ENCODE measurements at regions not wholly inside any gene's neighbourhood (a gene's known extent, or its start where the extent isn't known, plus 50 kb on each side); places are given as distances from the start of the nearest gene placed in this dataset.
"Not testable (repeated sequence)": the region's sequence is repeated elsewhere in the genome, so short reads cannot be mapped to it uniquely, and the experiment has no call there.

DNA sequence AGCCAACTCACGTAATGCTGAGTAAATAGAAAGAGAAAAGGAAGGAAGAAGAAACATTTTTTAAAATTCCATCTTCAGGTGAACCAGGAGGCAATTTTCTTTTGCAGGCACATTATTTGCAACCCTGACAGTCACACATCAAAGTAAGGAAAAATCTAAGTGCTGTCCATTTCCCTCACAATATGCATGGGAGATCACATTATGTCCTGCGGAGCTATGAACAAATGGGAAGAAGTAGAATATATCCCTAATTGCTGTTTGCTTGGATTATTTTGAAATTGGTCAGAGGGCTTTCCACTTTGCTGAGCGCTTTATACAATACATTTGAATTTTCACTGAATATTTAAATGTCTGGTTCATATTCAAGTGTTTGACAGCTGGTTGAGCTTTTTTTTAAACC, 133.8 kb upstream of the API5 start:
- Histone ChIP-seq H3K9me3 (ENCODE audit: control insufficient read depth, insufficient read depth, low read length) (no peaks in the 10 kb centered on the region), H3K27ac (ENCODE audit: low read depth, low read length) (no peak overlapping the region), H3K27me3 (ENCODE audit: control insufficient read depth, insufficient read depth, low read length) (no peaks in the 10 kb centered on the region), H3K4me3 (ENCODE audit: low read depth, low read length) (no peak overlapping the region)
- TF ChIP-seq, protein P1, sequence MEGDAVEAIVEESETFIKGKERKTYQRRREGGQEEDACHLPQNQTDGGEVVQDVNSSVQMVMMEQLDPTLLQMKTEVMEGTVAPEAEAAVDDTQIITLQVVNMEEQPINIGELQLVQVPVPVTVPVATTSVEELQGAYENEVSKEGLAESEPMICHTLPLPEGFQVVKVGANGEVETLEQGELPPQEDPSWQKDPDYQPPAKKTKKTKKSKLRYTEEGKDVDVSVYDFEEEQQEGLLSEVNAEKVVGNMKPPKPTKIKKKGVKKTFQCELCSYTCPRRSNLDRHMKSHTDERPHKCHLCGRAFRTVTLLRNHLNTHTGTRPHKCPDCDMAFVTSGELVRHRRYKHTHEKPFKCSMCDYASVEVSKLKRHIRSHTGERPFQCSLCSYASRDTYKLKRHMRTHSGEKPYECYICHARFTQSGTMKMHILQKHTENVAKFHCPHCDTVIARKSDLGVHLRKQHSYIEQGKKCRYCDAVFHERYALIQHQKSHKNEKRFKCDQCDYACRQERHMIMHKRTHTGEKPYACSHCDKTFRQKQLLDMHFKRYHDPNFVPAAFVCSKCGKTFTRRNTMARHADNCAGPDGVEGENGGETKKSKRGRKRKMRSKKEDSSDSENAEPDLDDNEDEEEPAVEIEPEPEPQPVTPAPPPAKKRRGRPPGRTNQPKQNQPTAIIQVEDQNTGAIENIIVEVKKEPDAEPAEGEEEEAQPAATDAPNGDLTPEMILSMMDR (IDR thresholded peaks at IDR 0.05; ENCODE audit: low read depth, low read length) = no peak
- CTCF ChIA-PET = no interaction called here
- no peak for DNase-seq (ENCODE audit: low read depth, low spot score)
- POLR2A ChIA-PET = no interaction called here

DNA sequence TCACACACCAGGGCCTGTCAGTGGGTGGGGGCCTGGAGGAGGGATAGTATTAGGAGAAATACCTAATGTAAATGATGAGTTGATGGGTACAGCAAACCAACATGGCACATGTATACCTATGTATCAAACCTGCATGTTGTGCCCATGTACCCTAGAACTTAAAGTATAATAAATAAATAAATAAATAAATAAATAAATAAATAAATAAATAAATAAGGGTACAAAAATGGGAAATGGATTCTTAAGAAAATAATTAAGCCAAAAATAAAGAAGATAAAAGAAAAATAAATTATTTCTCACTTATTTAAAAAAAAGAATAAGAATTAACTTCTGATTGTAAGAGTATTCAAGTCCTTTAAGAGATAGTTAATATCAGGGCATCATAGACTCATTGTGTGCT, 117.3 kb upstream of the API5 start:
- H3K9me3 ChIP-seq (ENCODE audit: control insufficient read depth, insufficient read depth, low read length); POLR2A ChIA-PET; CTCF ChIA-PET; H3K27ac ChIP-seq (ENCODE audit: low read depth, low read length); H3K4me3 ChIP-seq (ENCODE audit: low read depth, low read length); DNase-seq (ENCODE audit: low read depth, low spot score); H3K27me3 ChIP-seq (ENCODE audit: control insufficient read depth, insufficient read depth, low read length): not testable (repeated sequence)

DNA sequence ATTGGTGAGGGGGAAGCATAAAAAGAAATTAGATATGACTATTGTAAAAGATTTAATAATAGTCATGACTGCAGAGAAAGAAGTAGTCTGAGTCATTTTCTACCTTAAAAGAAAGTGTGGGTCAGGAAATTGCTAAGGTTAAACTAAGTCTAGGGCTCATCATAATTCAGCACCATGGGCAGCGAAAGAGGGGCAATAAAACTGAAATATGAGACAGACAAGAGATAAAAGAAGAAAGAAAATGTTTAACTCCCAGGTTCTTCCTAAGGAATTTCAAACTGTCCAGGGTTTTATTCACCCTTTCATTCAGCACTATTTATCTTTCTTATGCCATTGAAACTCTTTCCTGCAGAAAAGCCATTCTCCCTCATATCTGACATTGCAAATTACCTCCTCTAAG, 114.4 kb upstream of the API5 start:
- Histone ChIP-seq H3K27ac (ENCODE audit: low read depth, low read length) (no peak overlapping the region), H3K27me3 (ENCODE audit: control insufficient read depth, insufficient read depth, low read length) (no peaks in the 10 kb centered on the region), H3K9me3 (ENCODE audit: control insufficient read depth, insufficient read depth, low read length) (peaks cover 7% of the 10 kb centered on the region), H3K4me3 (ENCODE audit: low read depth, low read length) (no peak overlapping the region)
- ChIA-PET CTCF (no interaction called here), POLR2A (no interaction called here)
- DNase-seq (ENCODE audit: low read depth, low spot score) = no peak
- TF ChIP-seq, protein P1 (IDR thresholded peaks at IDR 0.05; ENCODE audit: low read depth, low read length) = no peak

DNA sequence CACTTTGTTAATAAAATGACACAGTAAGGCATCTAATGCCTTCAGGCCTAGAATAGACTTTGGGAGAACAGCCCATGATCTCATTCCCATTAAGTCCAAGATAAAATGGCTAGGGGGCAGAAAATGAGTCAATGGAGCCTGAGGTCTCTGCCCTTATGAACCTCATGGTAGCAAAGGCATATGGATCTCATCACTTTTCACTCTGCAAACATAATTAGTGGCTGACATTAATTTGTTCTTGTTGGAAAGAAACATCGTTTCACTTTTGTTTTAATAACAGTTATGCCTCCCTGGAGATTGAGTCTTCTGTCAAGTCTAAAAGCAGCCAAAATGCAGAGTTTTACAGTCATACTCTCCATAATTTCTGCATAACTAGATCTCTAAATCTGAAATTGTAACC, 111.8 kb upstream of the API5 start:
- TF ChIP-seq, protein P1 (IDR thresholded peaks at IDR 0.05; ENCODE audit: low read depth, low read length) = no peak
- H3K9me3 ChIP-seq (ENCODE audit: control insufficient read depth, insufficient read depth, low read length) = peaks cover 1% of the 10 kb centered on the region; the same call in 1 of the 2 replicates
- no peaks in the 10 kb centered on the region for H3K27me3 ChIP-seq (ENCODE audit: control insufficient read depth, insufficient read depth, low read length)
- POLR2A ChIA-PET = no interaction called here
- no peak overlapping the region for H3K27ac ChIP-seq (ENCODE audit: low read depth, low read length)
- DNase-seq (ENCODE audit: low read depth, low spot score) = no peak
- CTCF ChIA-PET = no interaction called here
- no peak overlapping the region for H3K4me3 ChIP-seq (ENCODE audit: low read depth, low read length)

DNA sequence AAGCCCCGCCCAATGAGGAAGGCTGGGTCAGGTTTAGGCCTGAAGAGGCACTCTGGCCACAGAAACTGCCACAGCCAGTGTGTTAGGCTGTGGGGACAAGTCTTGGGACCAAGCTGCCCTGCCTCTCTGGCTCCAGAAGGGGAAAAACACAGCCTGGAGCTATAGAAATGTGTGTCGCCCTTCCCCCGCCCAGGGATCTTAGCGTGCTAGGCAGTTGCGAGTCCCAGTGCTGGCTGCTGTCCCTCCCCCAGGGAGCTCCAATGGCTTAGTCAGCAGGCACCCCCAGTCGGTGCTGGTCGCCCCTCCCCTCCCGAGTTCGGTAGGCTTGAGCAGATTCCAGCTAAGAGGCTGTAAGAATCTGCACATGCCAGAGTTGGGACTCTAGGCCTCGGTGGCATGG, 99.5 kb upstream of the API5 start:
- Histone ChIP-seq H3K27ac (ENCODE audit: low read depth, low read length) (no peak overlapping the region), H3K27me3 (ENCODE audit: control insufficient read depth, insufficient read depth, low read length) (no peaks in the 10 kb centered on the region), H3K4me3 (ENCODE audit: low read depth, low read length) (no peak overlapping the region), H3K9me3 (ENCODE audit: control insufficient read depth, insufficient read depth, low read length) (peaks cover 10% of the 10 kb centered on the region)
- POLR2A ChIA-PET = no interaction called here
- TF ChIP-seq, protein P1 (IDR thresholded peaks at IDR 0.05; ENCODE audit: low read depth, low read length) = no peak
- CTCF ChIA-PET = no interaction called here
- DNase-seq (ENCODE audit: low read depth, low spot score) = no peak

DNA sequence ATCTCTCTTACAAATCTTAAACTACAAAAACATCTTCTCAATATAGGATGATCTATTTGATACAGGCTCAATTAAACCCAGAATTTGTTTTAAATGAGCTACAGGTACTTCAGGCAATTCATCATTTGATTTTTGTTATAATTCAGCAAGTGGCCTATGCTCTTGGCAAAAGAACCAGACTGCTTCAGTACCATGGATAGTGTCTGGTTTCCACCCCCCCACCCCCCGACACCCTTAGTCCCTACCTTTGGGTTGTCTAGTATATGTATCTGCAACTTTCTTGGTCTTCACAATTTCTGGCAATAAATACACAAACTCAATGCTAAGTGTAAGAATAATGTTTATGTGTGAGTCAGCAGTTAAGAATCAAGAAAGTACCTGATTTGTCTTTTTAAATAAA, 97.3 kb upstream of the API5 start:
- Histone ChIP-seq H3K4me3 (ENCODE audit: low read depth, low read length) (no peak overlapping the region), H3K27me3 (ENCODE audit: control insufficient read depth, insufficient read depth, low read length) (no peaks in the 10 kb centered on the region), H3K9me3 (ENCODE audit: control insufficient read depth, insufficient read depth, low read length) (peaks cover 10% of the 10 kb centered on the region), H3K27ac (ENCODE audit: low read depth, low read length) (no peak overlapping the region)
- no peak for DNase-seq (ENCODE audit: low read depth, low spot score)
- POLR2A ChIA-PET = no interaction called here
- CTCF ChIA-PET = no interaction called here
- TF ChIP-seq, protein P1 (IDR thresholded peaks at IDR 0.05; ENCODE audit: low read depth, low read length) = no peak
